DOHH2 (cell line): ENCODE measurements at regions not wholly inside any gene's neighbourhood (a gene's known extent, or its start where the extent isn't known, plus 50 kb on each side); places are given as distances from the start of the nearest gene placed in this dataset.

Experiments used
- EZH2phosphoT487 ChIP-seq: fragments of 200-600 bp; sonication (generic); IDR thresholded peaks from 2 replicates; pipeline ENCODE4 v1.6.1; 2017; ENCODE audit warnings: borderline replicate concordance, mild to moderate bottlenecking, antibody characterized with exemption, low read length, moderate library complexity, mixed read lengths
- TF ChIP-seq, protein P1 (sequence below): fragments of 200-600 bp; sonication (generic); IDR thresholded peaks from one replicate; pipeline ENCODE4 v1.5.1; 2014; ENCODE audit warnings: antibody characterized with exemption, mild to moderate bottlenecking, low read depth, low read length; ENCODE audit not compliant: poor library complexity, severe bottlenecking

- TF ChIP-seq, protein P1, sequence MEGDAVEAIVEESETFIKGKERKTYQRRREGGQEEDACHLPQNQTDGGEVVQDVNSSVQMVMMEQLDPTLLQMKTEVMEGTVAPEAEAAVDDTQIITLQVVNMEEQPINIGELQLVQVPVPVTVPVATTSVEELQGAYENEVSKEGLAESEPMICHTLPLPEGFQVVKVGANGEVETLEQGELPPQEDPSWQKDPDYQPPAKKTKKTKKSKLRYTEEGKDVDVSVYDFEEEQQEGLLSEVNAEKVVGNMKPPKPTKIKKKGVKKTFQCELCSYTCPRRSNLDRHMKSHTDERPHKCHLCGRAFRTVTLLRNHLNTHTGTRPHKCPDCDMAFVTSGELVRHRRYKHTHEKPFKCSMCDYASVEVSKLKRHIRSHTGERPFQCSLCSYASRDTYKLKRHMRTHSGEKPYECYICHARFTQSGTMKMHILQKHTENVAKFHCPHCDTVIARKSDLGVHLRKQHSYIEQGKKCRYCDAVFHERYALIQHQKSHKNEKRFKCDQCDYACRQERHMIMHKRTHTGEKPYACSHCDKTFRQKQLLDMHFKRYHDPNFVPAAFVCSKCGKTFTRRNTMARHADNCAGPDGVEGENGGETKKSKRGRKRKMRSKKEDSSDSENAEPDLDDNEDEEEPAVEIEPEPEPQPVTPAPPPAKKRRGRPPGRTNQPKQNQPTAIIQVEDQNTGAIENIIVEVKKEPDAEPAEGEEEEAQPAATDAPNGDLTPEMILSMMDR = no peak
- TF ChIP-seq EZH2phosphoT487 = no peak
Measured at GRCh38 chr4:187541666-187542065, 453.9 kb upstream of the ZFP42 start.
